H1 (cell line): ENCODE measurements at regions not wholly inside any gene's neighbourhood (a gene's known extent, or its start where the extent isn't known, plus 50 kb on each side); places are given as distances from the start of the nearest gene placed in this dataset.

ENCODE experiments used
- CTCF ChIA-PET: fragments of 300-600 bp; sonication (Branson Sonifier 250); formaldehyde crosslinking; loops from one replicate; lab custom pipeline; 2021; ENCODE audit not compliant: partially characterized antibody; lab: Charles Lee
- POLR2A ChIA-PET: fragments of 300-600 bp; sonication (Branson Sonifier 250); formaldehyde crosslinking; loops from one replicate; lab custom pipeline; 2021; ENCODE audit warnings: inconsistent platforms; ENCODE audit not compliant: partially characterized antibody; lab: Charles Lee
- DNase-seq, 2 experiments: peaks; one replicate each; pipeline versions ENCODE4 v3.0.0 to v3.0.0-alpha.2; 2010 to 2022; ENCODE audit warnings: low spot score in 2 of 2, low read depth in 1 of 2, mixed read lengths in 1 of 2
- FAIRE-seq: peaks from 2 replicates; lab custom pipeline; 2011; peaks lifted over from hg19 to GRCh38; lab: Jason Lieb, UNC
- H2AFZ ChIP-seq: 2 replicates; pipeline ENCODE4 v1.8.1; 2012; ENCODE audit warnings: low read length, inconsistent platforms
- H2AK5ac ChIP-seq: 2 replicates; pipeline ENCODE4 v1.6.1; 2013; ENCODE audit warnings: low read depth, low read length
- H2BK120ac ChIP-seq: replicated peaks from 2 replicates; pipeline ENCODE3; 2013; ENCODE audit warnings: low read depth, low read length, inconsistent platforms
- H2BK12ac ChIP-seq: 2 replicates; pipeline ENCODE4 v1.6.1; 2013; ENCODE audit warnings: low read depth, low read length
- H2BK15ac ChIP-seq: 2 replicates; pipeline ENCODE4 v1.6.1; 2013; ENCODE audit warnings: low read length
- H2BK20ac ChIP-seq: 2 replicates; pipeline ENCODE4 v1.6.1; 2013; ENCODE audit warnings: low read length
- H2BK5ac ChIP-seq: 2 replicates; pipeline ENCODE4 v1.6.1; 2013; ENCODE audit warnings: low read depth, low read length
- H3K14ac ChIP-seq: 2 replicates; pipeline ENCODE4 v1.6.1; 2013; ENCODE audit warnings: inconsistent platforms; ENCODE audit not compliant: insufficient read length
- H3K18ac ChIP-seq: 2 replicates; pipeline ENCODE4 v1.6.1; 2013; ENCODE audit warnings: low read length; ENCODE audit errors: extremely low read depth
- H3K23ac ChIP-seq: 2 replicates; pipeline ENCODE4 v1.6.1; 2013; ENCODE audit warnings: inconsistent platforms; ENCODE audit not compliant: insufficient read length
- H3K23me2 ChIP-seq: 2 replicates; pipeline ENCODE4 v1.6.1; 2013; ENCODE audit warnings: low read depth, low read length
- H3K27ac ChIP-seq: 2 replicates; pipeline ENCODE4 v1.6.1; 2011; ENCODE audit warnings: low read depth, low read length, inconsistent platforms
- H3K27me3 ChIP-seq, 4 experiments: replicated peaks in 1 of 4; 1 replicate in 1 of 4; 2 replicates in 3 of 4; pipeline versions ENCODE4 v1.6.1 to v1.8.1; 2011 to 2013; ENCODE audit warnings: low read length in 3 of 4, mild to moderate bottlenecking in 3 of 4, inconsistent platforms in 2 of 4, mixed read lengths in 2 of 4, moderate library complexity in 1 of 4; ENCODE audit not compliant: control insufficient read depth in 3 of 4, insufficient read depth in 3 of 4; ENCODE audit errors: extremely low read depth in 1 of 4
- H3K36me3 ChIP-seq, 4 experiments: 2 replicates each; pipeline versions ENCODE4 v1.6.1 to v1.8.1; 2011 to 2013; ENCODE audit warnings: mild to moderate bottlenecking in 4 of 4, low read length in 3 of 4, moderate library complexity in 2 of 4, control low read depth in 1 of 4, inconsistent platforms in 1 of 4; ENCODE audit not compliant: insufficient read depth in 4 of 4, control insufficient read depth in 2 of 4
- H3K4ac ChIP-seq: replicated peaks from 2 replicates; pipeline ENCODE3; 2013; ENCODE audit warnings: low read length, low read depth, mixed read lengths, inconsistent platforms; ENCODE audit not compliant: insufficient read length
- H3K4me1 ChIP-seq, 4 experiments: replicated peaks in 1 of 4; 1 replicate in 1 of 4; 2 replicates in 3 of 4; pipeline versions ENCODE4 v1.6.1 to v1.8.1; 2011 to 2013; ENCODE audit warnings: low read length in 3 of 4, inconsistent platforms in 2 of 4, mixed read lengths in 1 of 4; ENCODE audit not compliant: insufficient read depth in 4 of 4, control insufficient read depth in 3 of 4
- H3K4me2 ChIP-seq, 2 experiments: 2 replicates each; pipeline versions ENCODE4 v1.6.1 to v1.8.1; 2011 to 2013; ENCODE audit warnings: low read depth in 2 of 2, low read length in 2 of 2, control low read depth in 1 of 2, inconsistent platforms in 1 of 2, mild to moderate bottlenecking in 1 of 2; ENCODE audit not compliant: insufficient read depth in 1 of 2
- H3K4me3 ChIP-seq, 4 experiments: fragments of 200-600, 300-600 bp in 1 of 4; sonication (generic), shearing (Covaris generic), sonication (Bioruptor Twin) in 1 of 4; 2 replicates each; pipeline versions ENCODE4 v1.5.1 to v1.8.1; 2011 to 2016; ENCODE audit warnings: low read length in 4 of 4, low read depth in 3 of 4, control low read depth in 2 of 4, inconsistent platforms in 2 of 4, mild to moderate bottlenecking in 2 of 4, mixed read lengths in 1 of 4, moderate library complexity in 1 of 4; ENCODE audit not compliant: insufficient read depth in 2 of 4; ENCODE audit errors: extremely low read depth in 1 of 4
- H3K56ac ChIP-seq: replicated peaks from 2 replicates; pipeline ENCODE3; 2013; ENCODE audit warnings: low read depth, mild to moderate bottlenecking, mixed read lengths, low read length, inconsistent platforms; ENCODE audit not compliant: insufficient read length
- H3K79me1 ChIP-seq: 2 replicates; pipeline ENCODE4 v1.6.1; 2013; ENCODE audit warnings: low read depth, low read length, control low read depth
- H3K79me2 ChIP-seq, 2 experiments: 2 replicates each; pipeline versions ENCODE4 v1.6.1 to v1.8.1; 2012 to 2013; ENCODE audit warnings: low read length in 2 of 2, mild to moderate bottlenecking in 2 of 2, inconsistent platforms in 1 of 2; ENCODE audit not compliant: insufficient read depth in 2 of 2, control insufficient read depth in 1 of 2
- H3K9ac ChIP-seq, 4 experiments: replicated peaks in 1 of 4; 1 replicate in 1 of 4; 2 replicates in 3 of 4; pipeline versions ENCODE4 v1.6.1 to v1.8.1; 2011 to 2013; ENCODE audit warnings: low read depth in 3 of 4, low read length in 3 of 4, control low read depth in 2 of 4, mild to moderate bottlenecking in 2 of 4, moderate library complexity in 2 of 4, inconsistent platforms in 1 of 4; ENCODE audit errors: extremely low read depth in 1 of 4
- H3K9me3 ChIP-seq, 2 experiments: 2 replicates each; pipeline versions ENCODE4 v1.6.1 to v1.8.1; 2012 to 2013; ENCODE audit warnings: mild to moderate bottlenecking in 2 of 2, moderate library complexity in 2 of 2, control low read depth in 1 of 2, inconsistent platforms in 1 of 2, low read depth in 1 of 2, low read length in 1 of 2, mixed read lengths in 1 of 2; ENCODE audit not compliant: insufficient read depth in 2 of 2
- H4K20me1 ChIP-seq, 2 experiments: replicated peaks in 1 of 2; 2 replicates each; pipeline versions ENCODE3 to v1.8.1; 2011 to 2013; ENCODE audit warnings: inconsistent platforms in 2 of 2, low read length in 2 of 2, mild to moderate bottlenecking in 1 of 2; ENCODE audit not compliant: insufficient read depth in 2 of 2, control insufficient read depth in 1 of 2
- H4K5ac ChIP-seq: 2 replicates; pipeline ENCODE4 v1.6.1; 2013; ENCODE audit warnings: low read length, low read depth, mixed read lengths, inconsistent platforms; ENCODE audit not compliant: insufficient read length
- H4K8ac ChIP-seq: 2 replicates; pipeline ENCODE4 v1.8.0; 2013; ENCODE audit warnings: mild to moderate bottlenecking, moderate library complexity, low read length, inconsistent platforms; ENCODE audit not compliant: insufficient read depth; ENCODE audit errors: extremely low read depth
- H4K91ac ChIP-seq: replicated peaks from 2 replicates; pipeline ENCODE3; 2013; ENCODE audit warnings: low read length, mixed read lengths, inconsistent platforms; ENCODE audit not compliant: insufficient read length
- BCL11A ChIP-seq, 2 experiments: IDR thresholded peaks; one replicate each; pipeline ENCODE4 v1.6.1; 2011; ENCODE audit warnings: low read depth in 2 of 2, low read length in 2 of 2, mild to moderate bottlenecking in 2 of 2
- CEBPB ChIP-seq: IDR thresholded peaks from 2 replicates; pipeline ENCODE4 v1.6.1; 2012; ENCODE audit warnings: low read depth, low read length
- FOSL1 ChIP-seq: IDR thresholded peaks from 2 replicates; pipeline ENCODE4 v1.6.1; 2011; ENCODE audit warnings: mild to moderate bottlenecking, low read depth, low read length, moderate library complexity; ENCODE audit not compliant: insufficient read depth
- MAX ChIP-seq: IDR thresholded peaks from 2 replicates; pipeline ENCODE4 v1.6.1; 2012; ENCODE audit warnings: inconsistent platforms
- USF2 ChIP-seq: IDR thresholded peaks from 2 replicates; pipeline ENCODE4 v1.6.1; 2011; ENCODE audit warnings: low read length, improper control_type of control experiment
- WGBS, 2 experiments: shearing (Covaris generic) in 1 of 2; methylation state at CpG; one replicate each; pipeline versions ENCODE4 v1.1.6 to v1.1.7; 2013 to 2015; ENCODE audit warnings: low lambda C conversion rate in 2 of 2, mixed read lengths in 2 of 2, inconsistent platforms in 1 of 2, low coverage in 1 of 2, missing lambda C conversion rate in 1 of 2; ENCODE audit not compliant: insufficient replicate concordance in 2 of 2, insufficient coverage in 1 of 2, insufficient read length in 1 of 2; ENCODE audit errors: extremely low coverage in 1 of 2, missing lambda C conversion rate in 1 of 2; 5-methylcytosine and 5-hydroxymethylcytosine counted together

- 82% methylated on average over 2 of the region's 2 CpGs; no CpG with 5 or more reads in 1 of the 2 experiments for WGBS, 2 experiments
- H3K9ac ChIP-seq: no peak overlapping the region
- POLR2A ChIA-PET: no interaction called here
- no peaks in the 10 kb centered on the region for H3K36me3 ChIP-seq
- H3K27me3 ChIP-seq: no peaks in the 10 kb centered on the region
- no peak overlapping the region for H2AK5ac ChIP-seq
- H3K9me3 ChIP-seq: no peaks in the 10 kb centered on the region
- TF ChIP-seq CEBPB (no peak), FOSL1 (no peak), BCL11A (IDR thresholded peaks at IDR 0.05; ENCODE audit: low read depth in 2 of 2, low read length in 2 of 2) (no peak), MAX (no peak), USF2 (no peak)
- H2BK5ac ChIP-seq: no peak overlapping the region
- H2BK120ac ChIP-seq: no peak overlapping the region
- H3K79me1 ChIP-seq: no peaks in the 10 kb centered on the region
- H4K91ac ChIP-seq: no peak overlapping the region
- H3K18ac ChIP-seq: no peak overlapping the region
- no peak overlapping the region for H2BK20ac ChIP-seq
- peaks cover 0 to 2% (median 0%) of the 10 kb centered on the region in 4 experiments; a peak in 1 of 7 replicates for H3K4me1 ChIP-seq
- H3K4ac ChIP-seq: no peak overlapping the region
- FAIRE-seq (no peak), DNase-seq (no peak)
- no peak overlapping the region for H3K23ac ChIP-seq
- CTCF ChIA-PET: interaction anchor here (0.6 kb wide), 1 partner anchor 38 kb away, joined by 4 read pairs; no protein-coding TSS in a partner anchor
- no peak overlapping the region for H2AFZ ChIP-seq
- H3K4me2 ChIP-seq: no peak overlapping the region
- no peak overlapping the region for H3K56ac ChIP-seq
- no peak overlapping the region for H4K5ac ChIP-seq
- no peak overlapping the region for H2BK12ac ChIP-seq
- no peak overlapping the region for H3K27ac ChIP-seq
- H4K20me1 ChIP-seq: no peaks in the 10 kb centered on the region
- peaks cover 3% of the 10 kb centered on the region; the same call in 1 of the 2 replicates for H3K23me2 ChIP-seq
- H3K79me2 ChIP-seq: no peaks in the 10 kb centered on the region
- no peak overlapping the region for H3K14ac ChIP-seq
- H4K8ac ChIP-seq: no peak overlapping the region
- no peak overlapping the region for H3K4me3 ChIP-seq
- H2BK15ac ChIP-seq: no peak overlapping the region
Measured at GRCh38 chr4:17092736-17093437, 194.4 kb upstream of the LDB2 start.
